Progenitor cell of endocrine pancreas (in vitro differentiated cells): ENCODE measurements at regions not wholly inside any gene's neighbourhood (a gene's known extent, or its start where the extent isn't known, plus 50 kb on each side); places are given as distances from the start of the nearest gene placed in this dataset.

Source experiments
- DNase-seq: peaks from one replicate; pipeline ENCODE4 v3.0.0; 2021; ENCODE audit warnings: low spot score; ENCODE audit not compliant: unreplicated experiment
- H3K27ac Mint-ChIP-seq: 2 replicates; pipeline ENCODE4 v1.8.0; 2021; ENCODE audit warnings: mild to moderate bottlenecking, moderate library complexity, mixed read lengths
- H3K27me3 Mint-ChIP-seq: 2 replicates; pipeline ENCODE4 v1.8.0; 2021; ENCODE audit warnings: mixed read lengths
- H3K36me3 Mint-ChIP-seq: 2 replicates; pipeline ENCODE4 v1.8.0; 2022; ENCODE audit warnings: mixed read lengths; ENCODE audit not compliant: insufficient read depth
- H3K4me1 Mint-ChIP-seq: 2 replicates; pipeline ENCODE4 v1.8.0; 2021; ENCODE audit warnings: low read depth, mixed read lengths
- H3K4me3 Mint-ChIP-seq: 2 replicates; pipeline ENCODE4 v1.8.0; 2021; ENCODE audit warnings: low read depth, mild to moderate bottlenecking, moderate library complexity, mixed read lengths
- H3K9me3 Mint-ChIP-seq: 2 replicates; pipeline ENCODE4 v1.8.0; 2021; ENCODE audit warnings: low read depth, mixed read lengths
- TF ChIP-seq, protein P1 (sequence below): fragments of 200-600 bp; sonication (generic); IDR thresholded peaks from one replicate; pipeline ENCODE4 v1.5.0; 2021; ENCODE audit warnings: antibody characterized with exemption, mild to moderate bottlenecking; ENCODE audit not compliant: unreplicated experiment

DNA sequence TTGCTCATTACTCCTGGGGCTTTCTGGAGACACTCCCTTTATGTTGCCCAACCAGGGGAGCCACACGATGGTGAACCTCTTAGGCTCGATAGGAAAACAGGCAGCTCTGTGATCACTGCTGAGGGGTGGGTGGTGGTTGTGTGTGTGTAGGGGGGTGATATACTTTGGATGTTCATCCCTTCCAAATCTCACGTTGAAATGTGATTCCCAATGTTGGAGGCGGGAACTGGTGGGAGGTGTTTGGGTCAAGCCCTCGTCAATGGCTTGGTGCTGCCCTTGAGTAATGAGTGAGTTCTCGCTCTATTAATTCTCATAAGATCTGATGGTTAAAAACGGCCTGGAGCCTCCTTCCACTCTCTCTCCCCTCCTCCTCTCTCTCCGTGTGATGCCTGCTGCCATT lies 204.0 kb upstream of the B3GAT1 start:
- Mint-ChIP-seq H3K9me3 (no peaks in the 10 kb centered on the region), H3K4me3 (no peak overlapping the region), H3K27ac (no peak overlapping the region), H3K4me1 (no peaks in the 10 kb centered on the region), H3K27me3 (peaks cover 9% of the 10 kb centered on the region), H3K36me3 (no peaks in the 10 kb centered on the region)
- TF ChIP-seq, protein P1, sequence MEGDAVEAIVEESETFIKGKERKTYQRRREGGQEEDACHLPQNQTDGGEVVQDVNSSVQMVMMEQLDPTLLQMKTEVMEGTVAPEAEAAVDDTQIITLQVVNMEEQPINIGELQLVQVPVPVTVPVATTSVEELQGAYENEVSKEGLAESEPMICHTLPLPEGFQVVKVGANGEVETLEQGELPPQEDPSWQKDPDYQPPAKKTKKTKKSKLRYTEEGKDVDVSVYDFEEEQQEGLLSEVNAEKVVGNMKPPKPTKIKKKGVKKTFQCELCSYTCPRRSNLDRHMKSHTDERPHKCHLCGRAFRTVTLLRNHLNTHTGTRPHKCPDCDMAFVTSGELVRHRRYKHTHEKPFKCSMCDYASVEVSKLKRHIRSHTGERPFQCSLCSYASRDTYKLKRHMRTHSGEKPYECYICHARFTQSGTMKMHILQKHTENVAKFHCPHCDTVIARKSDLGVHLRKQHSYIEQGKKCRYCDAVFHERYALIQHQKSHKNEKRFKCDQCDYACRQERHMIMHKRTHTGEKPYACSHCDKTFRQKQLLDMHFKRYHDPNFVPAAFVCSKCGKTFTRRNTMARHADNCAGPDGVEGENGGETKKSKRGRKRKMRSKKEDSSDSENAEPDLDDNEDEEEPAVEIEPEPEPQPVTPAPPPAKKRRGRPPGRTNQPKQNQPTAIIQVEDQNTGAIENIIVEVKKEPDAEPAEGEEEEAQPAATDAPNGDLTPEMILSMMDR: no peak
- no peak for DNase-seq

GRCh38 chr11:134615041-134615615 lies 203.1 kb upstream of the B3GAT1 start:
- Mint-ChIP-seq H3K36me3 (no peaks in the 10 kb centered on the region), H3K4me1 (no peaks in the 10 kb centered on the region), H3K4me3 (no peak overlapping the region), H3K27me3 (peaks cover 8% of the 10 kb centered on the region), H3K27ac (no peak overlapping the region), H3K9me3 (no peaks in the 10 kb centered on the region)
- DNase-seq: no peak
- TF ChIP-seq, protein P1: no peak

- no peaks in the 10 kb centered on the region for H3K9me3 Mint-ChIP-seq
- no peak overlapping the region for H3K4me3 Mint-ChIP-seq
- TF ChIP-seq, protein P1: no peak
- DNase-seq: no peak
- H3K27ac Mint-ChIP-seq: no peak overlapping the region
- H3K36me3 Mint-ChIP-seq: no peaks in the 10 kb centered on the region
- H3K27me3 Mint-ChIP-seq: peaks cover 13% of the 10 kb centered on the region
- peaks cover 5% of the 10 kb centered on the region for H3K4me1 Mint-ChIP-seq
These were observed 202.1 kb upstream of the B3GAT1 start for GRCh38 chr11:134614141-134614540.

- no peaks in the 10 kb centered on the region for H3K36me3 Mint-ChIP-seq
- TF ChIP-seq, protein P1: no peak
- peaks cover 9% of the 10 kb centered on the region for H3K4me1 Mint-ChIP-seq
- peaks cover 13% of the 10 kb centered on the region for H3K27me3 Mint-ChIP-seq
- no peaks in the 10 kb centered on the region for H3K9me3 Mint-ChIP-seq
- H3K27ac Mint-ChIP-seq: no peak overlapping the region
- H3K4me3 Mint-ChIP-seq: no peak overlapping the region
- no peak for DNase-seq
These were observed 201.6 kb upstream of the B3GAT1 start for GRCh38 chr11:134613646-134614045.

- no peak for DNase-seq
- Mint-ChIP-seq H3K36me3 (no peaks in the 10 kb centered on the region), H3K27me3 (peaks cover 13% of the 10 kb centered on the region), H3K4me3 (no peak overlapping the region), H3K4me1 (peaks cover 21% of the 10 kb centered on the region), H3K9me3 (no peaks in the 10 kb centered on the region), H3K27ac (no peak overlapping the region)
- TF ChIP-seq, protein P1: no peak
These were observed 200.3 kb upstream of the B3GAT1 start for GRCh38 chr11:134612140-134613030.
